ENCODE measurements at regions not wholly inside any gene's neighbourhood (a gene's known extent, or its start where the extent isn't known, plus 50 kb on each side); places are given as distances from the start of the nearest gene placed in this dataset.
"Not testable (repeated sequence)": the region's sequence is repeated elsewhere in the genome, so short reads cannot be mapped to it uniquely, and the experiment has no call there.

GRCh38 chr6:85192186-85192585, 257.7 kb upstream of the NT5E start:
- DNase-seq (ENCODE audit: low read depth): no peak

- DNase-seq (ENCODE audit: low read depth): no peak
Measured at GRCh38 chr6:85191656-85192055, 258.2 kb upstream of the NT5E start.

DNA sequence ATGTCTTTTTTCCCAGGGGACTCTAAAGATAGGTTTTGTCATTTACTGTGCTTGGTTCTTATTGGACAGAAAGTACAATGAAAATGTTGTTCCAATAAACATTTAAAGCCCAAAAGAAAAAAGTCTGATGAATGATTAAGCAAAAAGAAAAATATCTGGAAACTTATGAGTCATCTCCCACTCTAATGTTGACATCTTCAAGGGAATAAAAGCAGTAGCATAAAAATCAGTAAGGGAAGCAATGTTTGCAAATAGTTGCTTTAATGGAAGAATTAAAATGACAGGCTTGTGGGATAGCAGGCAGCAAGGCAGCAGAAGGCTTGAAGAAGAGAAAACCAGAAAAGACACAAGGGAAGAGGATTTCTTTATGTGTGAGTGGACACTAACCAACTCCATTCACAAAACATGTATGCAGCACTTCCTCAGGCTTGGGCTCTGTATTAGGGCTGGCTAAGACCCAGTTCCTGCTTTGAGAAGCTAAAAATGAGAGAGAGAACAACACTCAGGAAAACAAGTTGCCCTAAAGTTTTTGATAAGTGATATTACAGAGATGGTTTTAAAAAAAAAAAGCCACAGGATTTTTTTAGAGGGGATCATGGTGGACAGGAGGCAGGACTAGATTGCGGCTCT, 263.2 kb upstream of the NT5E start:
- DNase-seq (ENCODE audit: low read depth): no peak

DNA sequence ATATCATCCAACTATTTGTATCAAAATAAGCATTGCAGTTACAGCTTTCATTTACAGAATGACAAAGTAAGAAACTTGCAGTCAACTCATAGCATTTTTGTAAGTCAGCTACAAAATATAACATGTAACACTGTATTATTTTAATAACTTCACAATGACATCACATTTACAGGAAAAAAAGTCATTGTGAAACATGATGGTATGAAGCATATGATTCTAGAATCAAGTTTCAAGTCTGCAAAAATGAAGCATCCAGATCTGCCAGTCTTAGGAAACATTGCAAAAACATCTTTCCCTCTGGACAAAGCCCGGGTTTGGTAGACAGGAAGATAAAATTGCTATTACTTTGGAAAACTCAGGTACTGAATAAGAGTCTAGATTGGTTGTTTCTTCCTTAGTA, 263.9 kb upstream of the NT5E start:
- DNase-seq (ENCODE audit: low read depth): no peak

DNA sequence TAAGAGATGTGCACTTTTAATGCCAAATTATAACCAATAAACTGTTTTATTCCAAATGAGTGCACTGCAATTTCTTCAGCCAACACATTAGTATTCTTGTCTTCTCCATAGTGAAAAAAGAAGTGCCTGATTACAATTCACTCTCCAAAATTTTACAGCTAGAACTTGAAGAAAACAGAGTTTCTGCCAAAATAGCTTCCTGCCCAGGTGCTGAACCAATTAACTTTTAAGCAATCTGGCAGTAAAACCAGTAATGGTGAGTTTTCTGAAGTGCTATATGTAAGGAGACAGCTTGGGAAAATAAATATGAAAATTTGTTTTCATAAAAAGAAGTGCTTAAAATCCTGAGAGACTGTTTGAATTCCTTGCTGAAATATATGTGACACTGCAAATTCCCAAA, 266.0 kb upstream of the NT5E start:
- no peak for DNase-seq (ENCODE audit: low read depth)

- DNase-seq (ENCODE audit: low read depth): no peak
Measured at GRCh38 chr6:85172705-85173104, 277.2 kb upstream of the NT5E start.

GRCh38 chr6:85172161-85172560, 277.7 kb upstream of the NT5E start:
- no peak for DNase-seq (ENCODE audit: low read depth)

- no peak for DNase-seq (ENCODE audit: low read depth)
Measured at GRCh38 chr6:85169189-85169588, 280.7 kb upstream of the NT5E start.

- no peak for DNase-seq (ENCODE audit: low read depth)
Measured at GRCh38 chr6:85168146-85168545, 281.7 kb upstream of the NT5E start.

- DNase-seq (ENCODE audit: low read depth): no peak
Measured at GRCh38 chr6:85166114-85166741, 283.7 kb upstream of the NT5E start.

DNA sequence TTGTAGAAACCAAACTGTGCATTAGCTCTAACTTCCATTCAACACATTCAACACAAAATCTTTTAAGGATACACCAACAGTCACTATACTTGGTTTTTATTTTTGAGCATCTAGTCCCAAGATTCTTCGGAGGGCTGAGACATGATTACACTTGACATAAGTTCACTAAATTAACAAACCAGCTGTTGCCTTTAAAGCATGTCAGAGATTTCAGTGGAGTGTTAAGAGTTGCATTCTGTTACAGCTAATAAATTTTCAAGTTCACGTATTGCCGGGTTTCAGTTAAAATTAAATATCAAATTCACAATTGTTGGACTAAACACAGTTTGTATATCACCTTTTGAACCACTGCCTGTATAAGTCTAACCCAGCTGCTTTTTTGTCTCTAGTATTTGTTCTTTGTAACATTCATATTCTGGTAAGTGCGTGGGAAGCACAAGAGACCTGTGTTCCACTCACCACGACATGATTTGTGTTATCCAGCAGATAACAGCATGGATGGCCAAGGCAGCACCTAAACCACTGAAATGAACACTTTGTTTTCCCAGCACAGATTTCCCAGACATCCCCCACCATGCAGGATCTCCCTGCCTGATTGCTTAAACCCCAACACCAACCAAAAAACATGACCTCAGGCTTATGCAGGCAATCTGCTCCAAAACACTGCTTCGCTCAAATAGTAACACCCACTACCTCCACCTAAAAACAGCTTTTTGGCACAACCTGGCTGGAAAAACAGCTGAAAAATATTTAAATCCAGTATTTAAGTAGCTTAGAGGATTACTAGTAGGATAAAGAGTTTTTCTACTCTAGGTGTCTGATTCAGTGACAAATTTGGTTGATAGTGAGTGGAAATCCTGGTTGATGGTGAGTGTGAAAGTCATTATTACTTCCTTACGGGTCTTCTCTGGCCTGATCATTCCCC, 286.5 kb upstream of the NT5E start:
- DNase-seq (ENCODE audit: low read depth): no peak

DNA sequence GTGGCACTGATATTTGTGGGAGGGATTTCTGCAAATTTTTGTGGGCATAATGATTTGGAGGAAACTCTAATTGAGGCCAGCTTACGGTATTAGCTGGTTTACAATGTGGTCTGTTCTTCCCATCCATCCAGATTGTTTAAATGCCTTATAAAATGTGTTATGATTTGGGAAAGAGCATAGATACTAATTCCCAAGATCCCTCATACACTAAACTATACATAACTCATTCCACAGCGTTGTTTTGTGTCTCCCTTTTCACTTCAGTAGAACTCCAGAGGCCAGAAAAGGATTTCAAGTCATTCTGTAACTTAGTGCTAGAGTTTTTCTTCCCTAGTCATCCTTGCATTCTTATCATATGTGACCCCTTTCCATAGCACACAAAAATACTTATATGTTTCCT, 292.6 kb upstream of the NT5E start:
- no peak for DNase-seq (ENCODE audit: low read depth)

DNA sequence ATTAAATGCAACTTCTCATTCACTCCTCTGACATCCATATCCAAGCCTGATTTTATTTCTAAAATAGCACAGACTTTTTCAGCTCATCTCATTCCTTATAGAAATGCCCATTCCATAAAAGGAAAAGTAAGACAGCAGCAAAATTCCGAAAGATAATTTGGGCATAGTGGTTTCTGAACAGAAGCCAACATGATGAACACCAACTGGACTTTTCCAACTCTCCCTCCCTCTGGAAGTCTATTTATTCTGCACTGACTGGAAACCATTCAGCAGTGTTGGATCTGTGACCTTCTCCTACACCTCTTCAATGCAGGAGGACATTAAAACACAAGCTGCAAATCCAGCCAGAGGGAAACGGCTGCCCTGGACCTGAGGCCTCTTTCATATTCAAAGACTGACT, 306.2 kb upstream of the NT5E start:
- DNase-seq (ENCODE audit: low read depth): no peak

DNA sequence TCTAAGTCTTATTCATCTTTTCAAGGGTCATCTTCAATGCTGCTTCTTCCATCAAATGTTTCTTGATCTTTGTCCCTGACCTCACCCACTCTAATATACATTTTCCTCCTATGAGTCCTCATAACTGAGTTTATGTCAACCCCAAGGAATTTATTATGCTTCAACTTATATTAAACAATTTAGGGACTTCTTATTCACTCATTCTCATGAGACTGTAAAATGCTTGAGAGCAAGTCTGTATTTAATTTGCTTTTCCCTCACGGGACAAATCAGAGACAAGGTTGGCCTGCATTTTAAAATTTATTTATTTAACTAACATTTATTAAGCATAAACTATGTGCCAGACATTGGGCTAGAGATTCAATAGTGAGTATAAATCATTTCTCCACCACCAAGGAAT, 312.0 kb upstream of the NT5E start:
- DNase-seq (ENCODE audit: low read depth): no peak

GRCh38 chr6:85136310-85136709, 313.6 kb upstream of the NT5E start:
- no peak for DNase-seq (ENCODE audit: low read depth)

GRCh38 chr6:85135376-85136094, 314.3 kb upstream of the NT5E start:
- DNase-seq (ENCODE audit: low read depth): no peak

DNA sequence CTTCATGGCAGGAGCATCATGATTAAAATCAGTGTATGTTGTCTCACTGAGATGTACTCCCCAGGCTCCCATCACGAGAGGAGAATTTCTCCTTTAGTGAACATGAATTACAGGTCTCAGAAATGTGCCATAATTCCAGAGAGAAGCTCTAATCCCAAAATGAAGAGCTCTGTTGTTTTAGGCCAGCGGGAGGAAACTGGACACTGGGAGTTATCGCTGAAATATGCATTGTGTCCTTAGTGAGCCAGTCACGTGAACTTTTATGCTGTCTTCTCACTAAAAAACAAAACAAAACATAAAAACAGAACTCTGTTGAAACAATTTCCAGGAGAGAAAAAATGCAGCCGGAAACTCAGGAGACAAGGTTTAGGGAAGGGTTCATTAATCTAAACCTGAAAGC, 315.7 kb upstream of the NT5E start:
- no peak for DNase-seq (ENCODE audit: low read depth)

DNA sequence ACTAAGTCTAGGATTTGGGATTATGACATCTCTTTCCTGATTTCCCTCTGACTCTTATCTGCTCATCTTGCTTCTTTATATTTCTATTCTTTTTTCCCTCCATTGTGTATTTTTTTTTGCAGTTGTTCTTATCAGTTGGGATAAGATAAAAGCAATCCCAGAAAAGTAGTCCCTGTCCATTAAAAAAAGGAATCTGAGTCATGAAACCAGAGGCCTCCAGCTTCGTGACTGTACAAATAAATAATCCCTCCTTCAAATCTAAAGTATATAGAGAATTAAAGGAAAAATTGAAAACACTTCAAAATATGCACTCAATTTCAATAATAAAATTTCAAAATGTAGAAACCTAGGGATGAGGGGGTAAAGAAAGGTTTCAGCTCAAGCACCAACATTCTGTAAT, 317.8 kb upstream of the NT5E start:
- DNase-seq (ENCODE audit: low read depth): no peak

- no peak for DNase-seq (ENCODE audit: low read depth)
Measured at GRCh38 chr6:85130743-85131142, 319.1 kb upstream of the NT5E start.

DNA sequence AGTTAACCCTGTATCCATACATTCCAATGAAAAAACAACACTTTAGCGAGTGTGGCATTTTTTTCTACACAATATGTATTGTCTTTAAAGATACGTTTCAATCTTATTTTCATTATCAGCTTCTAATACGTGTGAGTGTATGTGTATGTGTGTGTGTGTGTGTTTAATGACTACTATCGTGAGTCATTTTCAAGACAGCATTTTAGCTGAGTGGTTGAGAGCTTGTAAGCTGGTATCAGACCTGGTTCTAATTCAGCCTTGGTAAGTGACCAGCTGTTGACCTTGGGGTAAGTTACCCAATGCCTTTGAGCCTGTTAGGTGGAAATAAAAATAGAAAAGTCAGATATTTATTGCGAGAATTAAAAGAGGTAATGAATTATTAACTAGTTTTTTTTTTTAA, 320.0 kb upstream of the NT5E start:
- no peak for DNase-seq (ENCODE audit: low read depth)

DNA sequence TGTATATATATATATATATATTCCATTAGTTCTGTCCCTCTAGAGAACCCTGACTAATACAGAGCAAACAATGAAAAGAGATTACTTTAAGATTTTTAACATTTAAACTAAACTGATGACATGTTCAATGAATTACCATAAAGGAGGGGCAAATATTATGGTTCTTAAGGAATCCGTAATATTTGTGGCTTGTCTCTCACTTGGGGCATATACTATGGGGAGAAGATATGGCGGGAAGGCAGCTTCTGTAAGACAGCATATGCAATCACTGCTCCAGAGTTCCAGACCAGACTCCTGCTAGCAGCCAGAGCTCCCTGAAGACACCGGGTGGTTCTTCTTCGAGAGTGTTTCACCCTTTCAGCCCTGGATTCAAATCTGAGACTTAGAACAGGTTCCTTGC, 321.1 kb upstream of the NT5E start:
- DNase-seq (ENCODE audit: low read depth): no peak

DNA sequence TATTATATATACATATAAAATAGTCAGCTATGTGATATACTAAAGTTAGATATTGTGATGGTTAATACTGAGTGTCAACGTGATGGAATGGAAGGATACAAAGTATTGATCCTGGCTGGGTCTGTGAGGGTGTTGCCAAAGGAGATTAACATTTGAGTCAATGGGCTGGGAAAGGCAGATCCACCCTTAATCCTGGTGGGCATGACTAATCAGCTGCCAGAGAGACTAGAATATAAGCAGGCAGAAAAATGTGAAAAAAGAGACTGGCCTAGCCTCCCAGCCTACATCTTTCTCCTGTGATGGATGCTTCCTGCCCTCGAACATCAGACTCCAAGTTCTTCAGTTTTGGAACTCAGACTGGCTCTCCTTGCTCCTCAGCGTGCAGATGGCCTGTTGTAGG, 321.6 kb upstream of the NT5E start:
- not testable (repeated sequence) for DNase-seq (ENCODE audit: low read depth)

Measured in activated T-cell treated with anti-CD3 and anti-CD28 coated beads for 24 hours (primary cell).